Mesothelial cell of epicardium (in vitro differentiated cells): ENCODE measurements at regions not wholly inside any gene's neighbourhood (a gene's known extent, or its start where the extent isn't known, plus 50 kb on each side); places are given as distances from the start of the nearest gene placed in this dataset.

Experiments
- DNase-seq, 2 experiments: peaks; one replicate each; pipeline ENCODE4 v3.0.0; 2021; ENCODE audit warnings: low spot score in 2 of 2; ENCODE audit not compliant: unreplicated experiment in 2 of 2
- H3K27ac Mint-ChIP-seq: 2 replicates; pipeline ENCODE4 v1.8.0; 2021; ENCODE audit warnings: mixed read lengths
- H3K27me3 Mint-ChIP-seq: 2 replicates; pipeline ENCODE4 v1.8.0; 2021; ENCODE audit warnings: low read depth, mixed read lengths
- H3K36me3 Mint-ChIP-seq: 2 replicates; pipeline ENCODE4 v1.8.0; 2021; ENCODE audit warnings: mixed read lengths
- H3K4me1 Mint-ChIP-seq: 2 replicates; pipeline ENCODE4 v1.8.0; 2021; ENCODE audit warnings: mixed read lengths
- H3K4me3 Mint-ChIP-seq: 2 replicates; pipeline ENCODE4 v1.8.0; 2021; ENCODE audit warnings: mild to moderate bottlenecking, moderate library complexity, mixed read lengths
- H3K9me3 Mint-ChIP-seq: 2 replicates; pipeline ENCODE4 v1.8.0; 2021; ENCODE audit warnings: mixed read lengths
- CTCF ChIP-seq: fragments of 200-600 bp; sonication (generic); IDR thresholded peaks from one replicate; pipeline ENCODE4 v1.5.0; 2021; ENCODE audit warnings: antibody characterized with exemption; ENCODE audit not compliant: unreplicated experiment

DNA sequence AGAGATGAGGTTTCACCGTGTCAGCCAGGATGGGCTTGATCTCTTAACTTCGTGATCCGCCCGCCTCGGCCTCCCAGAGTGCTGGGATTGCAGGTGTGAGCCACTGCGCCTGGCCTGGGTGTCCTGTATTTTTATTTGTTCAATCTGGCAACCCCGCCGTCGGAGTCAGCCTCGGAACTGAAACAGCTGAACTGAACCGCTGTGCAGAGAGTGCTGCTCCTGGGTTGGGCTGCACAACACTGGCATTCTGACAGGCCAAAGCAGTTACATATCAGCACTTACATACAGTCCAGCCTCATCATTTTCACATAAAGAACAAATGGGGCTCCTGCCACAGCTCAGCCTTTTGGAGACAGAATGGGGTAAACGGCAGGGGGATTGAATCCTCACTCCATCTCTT is 185.6 kb downstream of the C9orf50 start:
- TF ChIP-seq CTCF = no peak
- Mint-ChIP-seq H3K27ac (peak overlapping the region; percentile 60), H3K27me3 (no peaks in the 10 kb centered on the region), H3K36me3 (peaks cover 1% of the 10 kb centered on the region), H3K4me3 (no peak overlapping the region), H3K9me3 (no peaks in the 10 kb centered on the region), H3K4me1 (peaks cover 73% of the 10 kb centered on the region)
- no peak for DNase-seq

DNA sequence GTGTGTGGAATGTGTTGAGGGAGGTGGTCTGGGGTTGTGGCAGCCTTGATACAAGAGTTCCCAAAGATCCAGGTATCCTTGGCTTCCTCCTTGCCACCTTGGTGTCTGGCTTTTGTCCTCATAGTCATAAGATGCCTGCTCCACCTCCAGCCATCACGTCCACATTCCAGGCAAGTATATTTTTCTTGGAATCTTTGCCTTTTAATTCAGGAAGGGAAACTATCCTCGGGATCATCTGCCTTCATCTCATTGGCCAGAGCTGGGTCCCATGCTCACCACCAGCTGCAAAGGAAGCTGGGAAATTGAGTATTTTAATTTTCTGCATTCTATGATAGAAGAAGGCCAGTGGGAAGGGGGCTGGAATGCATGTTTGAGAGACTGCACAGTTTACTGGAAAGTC is 186.7 kb downstream of the C9orf50 start:
- H3K4me3 Mint-ChIP-seq = no peak overlapping the region
- peaks cover 81% of the 10 kb centered on the region for H3K4me1 Mint-ChIP-seq
- no peaks in the 10 kb centered on the region for H3K9me3 Mint-ChIP-seq
- peak overlapping the region; percentile 82 for H3K27ac Mint-ChIP-seq
- DNase-seq = no peak
- no peak for TF ChIP-seq CTCF
- H3K36me3 Mint-ChIP-seq = no peaks in the 10 kb centered on the region
- no peaks in the 10 kb centered on the region for H3K27me3 Mint-ChIP-seq

DNA sequence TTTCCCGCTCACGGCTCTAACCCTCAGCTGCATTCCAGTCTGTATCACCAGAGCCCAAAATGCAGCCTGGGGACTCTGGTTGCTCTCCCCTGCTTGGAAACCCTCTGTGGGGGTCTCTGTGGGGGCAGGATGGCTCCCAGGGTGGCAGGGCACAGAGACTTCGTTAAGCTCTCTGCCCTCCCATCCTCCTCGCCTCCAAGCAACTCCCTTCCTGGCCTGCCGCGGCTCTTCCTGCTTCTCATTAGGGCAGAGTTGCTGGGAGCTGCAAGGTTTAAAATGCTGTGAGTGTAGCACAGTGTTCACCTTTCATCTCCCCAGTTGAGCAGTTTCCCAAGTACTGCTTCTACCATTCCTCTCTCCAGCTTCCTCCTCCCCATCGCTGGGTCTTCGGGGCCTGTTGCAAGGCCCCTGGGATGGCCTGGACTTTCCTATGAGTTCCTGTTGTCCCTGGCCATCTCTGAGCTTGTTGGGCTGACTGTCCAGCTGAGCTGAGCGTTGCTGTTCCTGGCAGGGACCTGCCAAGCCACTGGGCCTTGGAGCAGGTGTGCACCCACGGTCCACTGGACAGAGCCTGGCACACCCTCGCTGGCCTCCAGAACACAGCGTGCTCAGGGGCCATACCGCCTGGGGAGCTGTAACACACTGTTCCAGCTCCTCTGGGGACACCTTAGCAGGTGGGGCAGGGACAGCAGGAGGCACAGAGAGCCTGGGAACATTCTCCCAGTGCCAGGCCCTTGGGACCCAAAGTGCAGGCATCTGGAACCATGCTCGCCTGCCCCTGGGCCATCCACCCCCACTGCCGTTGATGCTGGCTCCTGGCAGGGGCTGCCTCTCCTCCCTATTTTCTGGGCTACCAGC is 188.4 kb downstream of the C9orf50 start:
- no peaks in the 10 kb centered on the region for H3K9me3 Mint-ChIP-seq
- DNase-seq = no peak
- no peak overlapping the region for H3K4me3 Mint-ChIP-seq
- TF ChIP-seq CTCF = no peak
- H3K36me3 Mint-ChIP-seq = no peaks in the 10 kb centered on the region
- H3K27me3 Mint-ChIP-seq = no peaks in the 10 kb centered on the region
- peaks cover 83% of the 10 kb centered on the region for H3K4me1 Mint-ChIP-seq
- peak overlapping the region; percentile 86 for H3K27ac Mint-ChIP-seq

- Mint-ChIP-seq H3K27me3 (no peaks in the 10 kb centered on the region), H3K4me3 (no peak overlapping the region), H3K36me3 (no peaks in the 10 kb centered on the region), H3K9me3 (no peaks in the 10 kb centered on the region), H3K4me1 (peaks cover 80% of the 10 kb centered on the region), H3K27ac (peak overlapping the region; percentile 52)
- DNase-seq = no peak
- TF ChIP-seq CTCF = no peak
Observed at GRCh38 chr9:129430940-129431643, 189.8 kb downstream of the C9orf50 start.

DNA sequence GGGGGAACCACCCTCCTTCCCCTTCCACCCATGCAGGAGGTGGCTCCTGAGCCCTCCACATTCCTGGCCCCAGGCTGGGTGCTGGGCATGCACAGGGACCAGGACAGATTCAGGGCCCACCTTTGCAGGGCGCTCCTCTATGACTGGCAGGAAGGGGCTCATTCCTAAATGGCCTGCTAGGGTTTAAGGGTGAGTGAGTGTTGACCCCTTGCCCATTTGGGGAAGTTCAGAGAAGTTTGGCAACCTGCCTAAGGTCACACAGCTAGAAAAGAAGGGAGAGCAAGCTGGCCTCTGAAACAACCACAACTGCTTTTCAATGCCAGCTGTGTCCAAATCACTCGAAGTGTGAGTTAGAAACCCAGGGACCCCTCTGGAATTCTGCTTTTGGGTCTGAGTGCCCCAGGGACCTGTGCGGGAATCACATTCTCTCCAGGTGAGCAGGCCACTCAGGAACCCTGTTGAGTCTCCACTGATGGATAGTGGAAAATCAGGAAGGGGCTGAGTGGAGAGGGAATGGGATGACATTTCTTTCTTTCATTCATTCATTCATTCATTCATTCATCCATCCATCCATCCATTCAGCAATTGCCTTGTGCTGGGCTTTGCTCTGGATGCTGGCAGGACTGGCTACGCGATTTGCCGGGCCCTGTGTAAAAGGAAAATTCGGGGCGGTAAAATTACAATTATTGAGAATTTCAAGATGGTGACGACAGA is 191.9 kb downstream of the C9orf50 start:
- no peak for DNase-seq
- H3K27me3 Mint-ChIP-seq = no peaks in the 10 kb centered on the region
- H3K36me3 Mint-ChIP-seq = no peaks in the 10 kb centered on the region
- H3K4me1 Mint-ChIP-seq = peaks cover 73% of the 10 kb centered on the region
- no peak for TF ChIP-seq CTCF
- H3K27ac Mint-ChIP-seq = peak overlapping the region; percentile 92
- no peaks in the 10 kb centered on the region for H3K9me3 Mint-ChIP-seq
- H3K4me3 Mint-ChIP-seq = no peak overlapping the region
